DMS 273 (cell line): ENCODE measurements at regions not wholly inside any gene's neighbourhood (a gene's known extent, or its start where the extent isn't known, plus 50 kb on each side); places are given as distances from the start of the nearest gene placed in this dataset.
"Not testable (repeated sequence)": the region's sequence is repeated elsewhere in the genome, so short reads cannot be mapped to it uniquely, and the experiment has no call there.

ENCODE experiments used
- DNase-seq: peaks from one replicate; lab custom pipeline; 2025; ENCODE audit not compliant: unreplicated experiment; lab: John Stamatoyannopoulos, UW

GRCh38 chr7:121530227-121531174 is 134.4 kb upstream of the FAM3C start:
- DNase-seq, result peak; percentile 59

- no peak for DNase-seq
Measured at GRCh38 chr7:121529003-121529402, 132.9 kb upstream of the FAM3C start.

- DNase-seq, result not testable (repeated sequence)
Measured at GRCh38 chr7:121526210-121526609, 130.1 kb upstream of the FAM3C start.

GRCh38 chr7:121525155-121525819 is 129.2 kb upstream of the FAM3C start:
- no peak for DNase-seq

- DNase-seq, result no peak
Measured at GRCh38 chr7:121521711-121522400, 125.7 kb upstream of the FAM3C start.

GRCh38 chr7:121520911-121521310 is 124.8 kb upstream of the FAM3C start:
- DNase-seq, result no peak

GRCh38 chr7:121519548-121520521 is 123.7 kb upstream of the FAM3C start:
- DNase-seq, result no peak

GRCh38 chr7:121517591-121517990 is 121.5 kb upstream of the FAM3C start:
- DNase-seq, result no peak

- no peak for DNase-seq
Measured at GRCh38 chr7:121516821-121517220, 120.7 kb upstream of the FAM3C start.

- DNase-seq, result no peak
Measured at GRCh38 chr7:121515630-121516401, 119.7 kb upstream of the FAM3C start.

GRCh38 chr7:121515229-121515628 is 119.1 kb upstream of the FAM3C start:
- no peak for DNase-seq

GRCh38 chr7:121513105-121513504 is 117.0 kb upstream of the FAM3C start:
- DNase-seq, result no peak

- no peak for DNase-seq
Measured at GRCh38 chr7:121510858-121511482, 114.9 kb upstream of the FAM3C start.

GRCh38 chr7:121510302-121510701 is 114.2 kb upstream of the FAM3C start:
- DNase-seq, result peak; percentile 48

- no peak for DNase-seq
Measured at GRCh38 chr7:121505540-121506182, 109.6 kb upstream of the FAM3C start.

GRCh38 chr7:121505021-121505420 is 108.9 kb upstream of the FAM3C start:
- no peak for DNase-seq

GRCh38 chr7:121504482-121504881 is 108.4 kb upstream of the FAM3C start:
- no peak for DNase-seq

GRCh38 chr7:121503730-121504129 is 107.6 kb upstream of the FAM3C start:
- DNase-seq, result no peak

GRCh38 chr7:121503039-121503438 is 106.9 kb upstream of the FAM3C start:
- DNase-seq, result no peak
